Panc1 (cell line): ENCODE measurements at regions not wholly inside any gene's neighbourhood (a gene's known extent, or its start where the extent isn't known, plus 50 kb on each side); places are given as distances from the start of the nearest gene placed in this dataset.

Source experiments
- CTCF ChIP-seq: fragments of 450-650 bp; IDR thresholded peaks from 2 replicates; pipeline ENCODE4 v1.5.1; 2017; ENCODE audit warnings: mild to moderate bottlenecking
- POLR2AphosphoS5 ChIP-seq: IDR thresholded peaks from 2 replicates; pipeline ENCODE4 v1.6.1; 2012; ENCODE audit warnings: mild to moderate bottlenecking, low read depth, low read length, moderate library complexity
- REST ChIP-seq, 2 experiments: IDR thresholded peaks; 2 replicates each; pipeline ENCODE4 v1.6.1; 2011 to 2012; ENCODE audit warnings: low read depth in 2 of 2, control low read depth in 1 of 2, low read length in 1 of 2, mild to moderate bottlenecking in 1 of 2, moderate library complexity in 1 of 2; ENCODE audit not compliant: insufficient read depth in 1 of 2
- SIN3A ChIP-seq: IDR thresholded peaks from 2 replicates; pipeline ENCODE4 v1.6.1; 2012; ENCODE audit warnings: low read depth, mild to moderate bottlenecking, low read length, moderate library complexity, borderline replicate concordance; ENCODE audit not compliant: insufficient read depth
- TCF7L2 ChIP-seq: IDR thresholded peaks from 2 replicates; pipeline ENCODE4 v1.6.1; 2011; ENCODE audit warnings: mild to moderate bottlenecking, low read depth, low read length, inconsistent platforms

DNA sequence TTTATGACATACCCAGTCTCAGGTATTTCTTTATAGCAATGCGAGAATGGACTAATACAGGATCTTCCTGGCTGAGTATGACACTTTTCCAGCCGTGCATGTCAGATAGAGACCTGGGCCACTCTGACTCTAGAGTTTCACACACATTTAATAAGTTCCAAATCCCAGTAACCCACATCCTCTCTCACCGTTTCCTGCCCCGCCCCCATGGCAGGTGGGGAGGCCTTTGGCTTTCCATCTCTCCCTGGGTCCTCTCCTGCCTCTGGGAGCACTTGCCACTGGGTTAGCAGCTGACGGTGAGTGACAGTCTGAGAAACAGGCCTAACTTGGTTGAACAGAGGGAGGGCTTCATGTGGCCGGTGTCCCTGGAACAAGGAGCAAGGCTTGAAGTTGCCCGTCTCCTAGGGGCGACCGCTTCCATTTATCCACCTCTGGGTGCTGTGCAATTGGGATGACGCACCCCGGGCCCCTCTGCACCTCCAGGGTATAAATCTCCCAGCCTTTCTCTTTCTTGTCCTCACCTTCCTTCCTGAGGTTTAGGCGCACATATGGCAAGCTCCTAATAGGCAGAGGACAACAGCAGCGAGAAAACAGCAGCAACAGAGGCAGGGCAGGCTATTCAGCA is 152.7 kb upstream of the HDAC4 start:
- TF ChIP-seq CTCF: no peak
- TF ChIP-seq TCF7L2: no peak
- TF ChIP-seq POLR2AphosphoS5: no peak
- TF ChIP-seq REST (IDR thresholded peaks at IDR 0.05; ENCODE audit: insufficient read depth in 1 of 2, low read depth in 2 of 2, low read length in 1 of 2): no peak
- TF ChIP-seq SIN3A: no peak
